Stomach (tissue), 8 donors: ENCODE measurements at regions not wholly inside any gene's neighbourhood (a gene's known extent, or its start where the extent isn't known, plus 50 kb on each side); places are given as distances from the start of the nearest gene placed in this dataset.
A peak's percentile ranks its signal among the peaks of the same experiment; 100 is the strongest.

Experiments used
- DNase-seq, 2 donors: peaks; one replicate each; pipeline versions ENCODE4 v3.0.0 to v3.0.0-alpha.2; 2013 to 2019
- H3K27ac ChIP-seq, 5 donors: fragments of 200-600 bp in 4 of 5; sonication (generic) in 4 of 5; one replicate each; pipeline ENCODE4 v1.5.1; 2013 to 2019; ENCODE audit warnings: mild to moderate bottlenecking in 1 of 5, moderate library complexity in 1 of 5
- H3K27me3 ChIP-seq, 3 donors: fragments of 200-600 bp; sonication (generic); one replicate each; pipeline ENCODE4 v1.5.1; 2017 to 2019; ENCODE audit warnings: mixed run types in 1 of 3
- H3K36me3 ChIP-seq, 4 donors: fragments of 200-600 bp; sonication (generic); 1 replicate in 3 of 4; 2 replicates in 1 of 4; pipeline ENCODE4 v1.5.1; 2016 to 2019
- H3K4me1 ChIP-seq, 4 donors: fragments of 200-600 bp; sonication (generic); one replicate each; pipeline ENCODE4 v1.5.1; 2016 to 2019
- H3K4me3 ChIP-seq, 4 donors: fragments of 200-600 bp; sonication (generic) in 3 of 4; one replicate each; pipeline ENCODE4 v1.5.1; 2016 to 2019; ENCODE audit warnings: mild to moderate bottlenecking in 1 of 4
- H3K9me3 ChIP-seq, 4 donors: fragments of 200-600 bp; sonication (generic); one replicate each; pipeline ENCODE4 v1.5.1; 2016 to 2019
- EP300 ChIP-seq: sonication (generic); formaldehyde crosslinking; IDR thresholded peaks from one replicate; pipeline ENCODE4 v1.6.1; 2017; ENCODE audit warnings: antibody characterized with exemption
- POLR2A ChIP-seq, 4 donors: fragments of 450-650 bp; IDR thresholded peaks; one replicate each; pipeline ENCODE4 v1.6.1; 2016; ENCODE audit warnings: antibody characterized with exemption in 4 of 4, control low read depth in 2 of 4, mild to moderate bottlenecking in 1 of 4, moderate library complexity in 1 of 4
- POLR2AphosphoS5 ChIP-seq, 3 donors: sonication (generic); formaldehyde crosslinking; IDR thresholded peaks; one replicate each; pipeline ENCODE4 v1.6.1; 2016; ENCODE audit warnings: antibody characterized with exemption in 3 of 3
- WGBS, 5 donors: extraction: QIAGEN DNeasy Blood & Tissue Kit in 3 of 5; methylation state at CpG; one replicate each; pipeline versions ENCODE4 v1.1.5 to v1.1.7; 2013 to 2018; 5-methylcytosine and 5-hydroxymethylcytosine counted together
- intact Hi-C: fragments of 100-400 bp; cut with DNase I; formaldehyde crosslinking; loops from one replicate; pipeline ENCODE4 v1.15.1; 2023; ENCODE audit warnings: low total_unique reads
- TF ChIP-seq, protein P1 (sequence below), 7 experiments: fragments of 450-650 bp in 4 of 7; fragments of 200-600 bp in 3 of 7; sonication (generic) in 3 of 7; IDR thresholded peaks; one replicate each; pipeline ENCODE4 v1.5.1; 2016 to 2019; ENCODE audit warnings: antibody characterized with exemption in 7 of 7, control low read depth in 2 of 7, mild to moderate bottlenecking in 1 of 7
- donor health status: healthy with polysubstance abuse.
- donor health status: Bipolar disorder and iron deficiency.
- donor health status: healthy.

DNA sequence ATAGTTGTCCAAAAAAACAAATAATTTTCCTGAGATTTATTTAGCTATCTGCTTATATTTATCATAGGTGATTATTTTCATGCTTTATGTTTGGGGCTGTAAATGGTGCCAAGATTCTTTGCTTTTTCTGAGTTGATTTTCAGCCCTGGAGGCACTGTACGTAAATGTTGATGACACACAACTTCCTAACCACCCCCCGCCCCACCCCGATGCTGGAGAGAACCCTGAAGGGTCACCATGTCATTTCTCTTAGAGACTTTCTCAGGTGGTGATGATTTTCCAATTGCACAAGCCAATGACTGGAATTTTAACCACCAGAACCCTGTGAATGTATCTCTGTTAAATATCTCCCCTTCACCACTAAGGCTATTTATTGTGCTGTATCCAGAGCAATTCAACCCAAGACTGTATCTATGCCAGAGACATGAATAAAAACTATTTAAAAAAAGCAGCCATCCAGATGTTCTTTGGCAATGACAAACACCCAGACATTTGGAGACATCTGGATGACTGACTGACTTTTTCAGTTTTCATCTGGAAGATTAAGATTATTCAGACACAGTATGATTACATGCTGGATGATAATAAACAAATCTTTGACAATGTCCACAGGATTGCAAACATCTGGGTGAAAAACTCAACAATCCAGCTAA, 346.0 kb downstream of the LMX1A start:
- Histone ChIP-seq H3K27ac (no peak overlapping the region), H3K9me3 (no peaks in the 10 kb centered on the region), H3K36me3 (no peaks in the 10 kb centered on the region), H3K4me3 (no peak overlapping the region), H3K4me1 (no peaks in the 10 kb centered on the region), H3K27me3 (no peaks in the 10 kb centered on the region)
- DNase-seq: peak in 1 of 2 donors; percentile 20
- WGBS, 5 donors: 45 to 63% (median 54%) methylated on average over 3 of the region's 3 CpGs
- intact Hi-C loops: no loop called here
- no peak for TF ChIP-seq POLR2A (IDR thresholded peaks at IDR 0.05)
- TF ChIP-seq, protein P1, sequence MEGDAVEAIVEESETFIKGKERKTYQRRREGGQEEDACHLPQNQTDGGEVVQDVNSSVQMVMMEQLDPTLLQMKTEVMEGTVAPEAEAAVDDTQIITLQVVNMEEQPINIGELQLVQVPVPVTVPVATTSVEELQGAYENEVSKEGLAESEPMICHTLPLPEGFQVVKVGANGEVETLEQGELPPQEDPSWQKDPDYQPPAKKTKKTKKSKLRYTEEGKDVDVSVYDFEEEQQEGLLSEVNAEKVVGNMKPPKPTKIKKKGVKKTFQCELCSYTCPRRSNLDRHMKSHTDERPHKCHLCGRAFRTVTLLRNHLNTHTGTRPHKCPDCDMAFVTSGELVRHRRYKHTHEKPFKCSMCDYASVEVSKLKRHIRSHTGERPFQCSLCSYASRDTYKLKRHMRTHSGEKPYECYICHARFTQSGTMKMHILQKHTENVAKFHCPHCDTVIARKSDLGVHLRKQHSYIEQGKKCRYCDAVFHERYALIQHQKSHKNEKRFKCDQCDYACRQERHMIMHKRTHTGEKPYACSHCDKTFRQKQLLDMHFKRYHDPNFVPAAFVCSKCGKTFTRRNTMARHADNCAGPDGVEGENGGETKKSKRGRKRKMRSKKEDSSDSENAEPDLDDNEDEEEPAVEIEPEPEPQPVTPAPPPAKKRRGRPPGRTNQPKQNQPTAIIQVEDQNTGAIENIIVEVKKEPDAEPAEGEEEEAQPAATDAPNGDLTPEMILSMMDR (IDR thresholded peaks at IDR 0.05): no peak
- TF ChIP-seq EP300: no peak
- no peak for TF ChIP-seq POLR2AphosphoS5 (IDR thresholded peaks at IDR 0.05)

DNA sequence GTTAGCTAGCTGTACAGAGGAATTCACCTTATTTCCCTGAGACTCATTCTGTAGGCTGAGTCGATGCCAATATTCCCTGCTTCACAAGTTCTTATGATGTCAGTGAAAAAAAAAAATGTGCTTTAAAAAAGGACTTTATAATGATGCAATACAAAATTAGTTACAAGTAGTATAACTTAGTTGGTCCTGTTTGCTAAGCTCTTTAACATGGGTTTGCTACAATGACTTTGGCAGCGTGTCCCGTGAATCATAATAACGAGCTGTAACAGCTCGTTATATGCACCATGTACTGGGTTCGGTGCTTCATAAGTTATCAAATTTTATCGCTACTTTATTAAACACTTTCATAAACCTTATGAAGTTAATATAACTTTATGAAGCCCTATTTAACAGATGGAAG, 349.7 kb downstream of the LMX1A start:
- 91 to 95% (median 93%) methylated on average over 7 of the region's 7 CpGs for WGBS, 5 donors
- no peaks in the 10 kb centered on the region for H3K36me3 ChIP-seq
- TF ChIP-seq, protein P1 (IDR thresholded peaks at IDR 0.05): no peak
- TF ChIP-seq POLR2AphosphoS5 (IDR thresholded peaks at IDR 0.05) (no peak), POLR2A (IDR thresholded peaks at IDR 0.05) (no peak), EP300 (no peak)
- H3K27ac ChIP-seq: no peak overlapping the region
- H3K4me3 ChIP-seq: no peak overlapping the region
- intact Hi-C loops: no loop called here
- H3K9me3 ChIP-seq: no peaks in the 10 kb centered on the region
- H3K27me3 ChIP-seq: no peaks in the 10 kb centered on the region
- DNase-seq: no peak
- H3K4me1 ChIP-seq: no peaks in the 10 kb centered on the region

DNA sequence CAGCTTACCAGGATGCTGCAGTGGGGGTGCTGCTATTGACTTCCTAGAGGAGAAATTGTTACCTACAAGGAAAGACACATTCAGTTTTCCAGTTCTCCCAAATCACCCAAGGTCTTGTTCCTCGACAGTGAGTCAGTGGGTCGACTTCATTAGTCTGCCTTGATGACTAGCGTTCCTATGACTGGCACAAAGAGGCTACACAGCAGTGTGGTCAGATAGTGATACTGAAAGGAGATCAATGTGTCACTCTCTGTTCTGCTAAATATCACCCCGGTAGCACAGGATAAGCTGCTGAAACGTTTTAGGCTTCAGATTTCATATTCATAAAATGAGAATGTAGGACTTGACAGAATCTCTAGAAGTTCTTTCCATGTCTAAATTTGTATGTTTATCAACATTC, 357.4 kb downstream of the LMX1A start:
- peaks cover 0 to 3% (median 0%) of the 10 kb centered on the region in 4 donors for H3K9me3 ChIP-seq
- 70 to 75% (median 72%) methylated on average over 5 of the region's 5 CpGs for WGBS, 5 donors
- H3K4me1 ChIP-seq: no peaks in the 10 kb centered on the region
- intact Hi-C loops: no loop called here
- TF ChIP-seq EP300 (no peak), POLR2A (IDR thresholded peaks at IDR 0.05) (no peak), POLR2AphosphoS5 (IDR thresholded peaks at IDR 0.05) (no peak)
- TF ChIP-seq, protein P1 (IDR thresholded peaks at IDR 0.05): no peak
- no peak for DNase-seq
- no peaks in the 10 kb centered on the region for H3K36me3 ChIP-seq
- no peak overlapping the region for H3K27ac ChIP-seq
- no peak overlapping the region for H3K4me3 ChIP-seq
- H3K27me3 ChIP-seq: no peaks in the 10 kb centered on the region

DNA sequence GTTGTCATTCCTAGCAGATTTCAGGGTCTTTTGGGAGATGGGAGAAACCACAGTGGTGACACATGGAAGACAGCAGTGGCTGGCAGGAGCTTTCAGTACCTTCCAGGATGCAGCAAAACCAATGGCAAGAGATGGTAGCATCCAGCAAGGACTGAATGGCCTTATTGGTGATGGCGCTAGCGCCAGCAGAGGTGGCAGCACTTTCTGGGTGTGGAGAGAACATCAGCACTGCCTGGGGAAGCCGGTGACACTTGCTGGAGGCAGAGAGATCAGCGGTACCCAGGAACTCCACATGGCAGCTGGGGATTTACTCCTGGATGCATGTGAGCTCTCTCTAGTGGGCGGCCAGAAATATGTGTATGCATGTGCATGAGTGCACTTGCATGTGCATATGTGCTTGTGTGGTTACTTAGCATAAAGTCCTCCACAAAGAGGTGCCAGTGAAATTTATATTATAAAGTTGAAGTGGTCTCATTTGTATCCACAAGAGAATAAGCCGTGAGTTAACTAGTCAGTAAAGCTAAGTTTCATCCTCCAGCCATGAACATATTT, 364.7 kb downstream of the LMX1A start:
- Histone ChIP-seq H3K9me3 (no peaks in the 10 kb centered on the region), H3K36me3 (no peaks in the 10 kb centered on the region), H3K4me1 (no peaks in the 10 kb centered on the region), H3K4me3 (no peak overlapping the region), H3K27ac (no peak overlapping the region), H3K27me3 (no peaks in the 10 kb centered on the region)
- intact Hi-C loops: no loop called here
- DNase-seq: no peak
- WGBS, 5 donors: 89 to 97% (median 92%) methylated on average over 6 of the region's 6 CpGs
- TF ChIP-seq EP300 (no peak), POLR2AphosphoS5 (IDR thresholded peaks at IDR 0.05) (no peak), POLR2A (IDR thresholded peaks at IDR 0.05) (no peak)
- TF ChIP-seq, protein P1 (IDR thresholded peaks at IDR 0.05): no peak
